Heart right ventricle (tissue), 16 donors: ENCODE measurements at regions not wholly inside any gene's neighbourhood (a gene's known extent, or its start where the extent isn't known, plus 50 kb on each side); places are given as distances from the start of the nearest gene placed in this dataset.

Source experiments
- ATAC-seq, 8 donors: fragments of 200-7000 bp; cut with Tn5 transposase; one replicate each; pipeline ENCODE4 v1.9.1; 2020; ENCODE audit warnings: mild to moderate bottlenecking in 8 of 8, moderate library complexity in 8 of 8, moderate number of reproducible peaks in 1 of 8
- DNase-seq, 2 donors: peaks; one replicate each; pipeline ENCODE4 v3.0.0-alpha.2; 2020
- H3K27ac ChIP-seq, 10 donors: fragments of 200-600 bp; sonication (generic) in 2 of 10; one replicate each; pipeline versions ENCODE4 v1.5.0 to v1.8.0; 2020 to 2022; ENCODE audit warnings: mild to moderate bottlenecking in 3 of 10
- H3K27me3 ChIP-seq, 7 donors: fragments of 200-600 bp; one replicate each; pipeline ENCODE4 v1.8.0; 2021 to 2022; ENCODE audit warnings: mild to moderate bottlenecking in 2 of 7
- H3K36me3 ChIP-seq, 9 donors: fragments of 200-600 bp; sonication (generic) in 1 of 9; one replicate each; pipeline versions ENCODE4 v1.5.0 to v1.8.0; 2020 to 2022; ENCODE audit warnings: mild to moderate bottlenecking in 2 of 9
- H3K4me1 ChIP-seq, 9 donors: fragments of 200-600 bp; sonication (generic) in 1 of 9; one replicate each; pipeline versions ENCODE4 v1.5.0 to v1.8.0; 2020 to 2022; ENCODE audit warnings: mild to moderate bottlenecking in 4 of 9
- H3K4me3 ChIP-seq, 10 donors: fragments of 200-600 bp; sonication (generic) in 2 of 10; one replicate each; pipeline versions ENCODE4 v1.5.0 to v1.8.0; 2020 to 2022; ENCODE audit warnings: mild to moderate bottlenecking in 7 of 10, moderate library complexity in 2 of 10
- H3K9me3 ChIP-seq, 11 donors: fragments of 200-600 bp in 10 of 11; sonication (generic) in 2 of 11; one replicate each; pipeline versions ENCODE4 v1.5.0 to v1.8.0; 2013 to 2022; ENCODE audit warnings: mild to moderate bottlenecking in 2 of 11, control low read depth in 1 of 11, moderate library complexity in 1 of 11
- CTCF ChIP-seq, 9 donors: fragments of 200-600 bp; sonication (generic) in 2 of 9; IDR thresholded peaks; one replicate each; pipeline versions ENCODE4 v1.5.0 to v1.8.0; 2021 to 2022; ENCODE audit warnings: antibody characterized with exemption in 9 of 9, mild to moderate bottlenecking in 5 of 9, moderate library complexity in 1 of 9
- WGBS, 2 donors: extraction: QIAGEN DNeasy Blood & Tissue Kit; methylation state at CpG; one replicate each; pipeline ENCODE4 v1.1.7; 2013; ENCODE audit warnings: inconsistent platforms in 1 of 2; 5-methylcytosine and 5-hydroxymethylcytosine counted together
- intact Hi-C, 10 donors: fragments of 100-400 bp; cut with DNase I; formaldehyde crosslinking; loops; one replicate each; pipeline versions ENCODE4 v1.11.1 to v1.14.2; 2022
- donor health status: Arrhythmogenic right ventricular cardiomyopathy.
- donor health status: ischemic (EF 13 %, LVEDD 7.1; RV severe dilation, severe dysfunction).
- donor health status: healthy with polysubstance abuse.
- donor health status: DM: no; HTN: yes; CAD: no.
- donor health status: DM: no; HTN: no; CAD: no.
- donor health status: ischemic (EF 25% LVEDD 6.9; RV normal size, moderate dysfunction).
- donor health status: ischemic (EF 25% LVEDD 5.7; RV mildly dilated, moderate dysfunction).
- donor health status: healthy.
- donor health status: DM: yes; HTN: yes; CAD: no.
- donor health status: Ischemic cardiomyopathy.
- donor health status: ischemic (EF 35%, LVEDD 5.7; RV mildly dilated, moderate dysfunction).
- donor health status: nonischemic (EF 11% LVEDD 7.7; RV severe dilation, severe dysfunction).
- donor health status: DM: yes; HTN: yes; CAD: no.
- donor health status: PGD.
- donor health status: ischemic (EF 29% LVEDD 5.4; RV normal size, mild dysfunction).
- donor health status: nonischemic (EF 23%, LVEDD 6.1; RV moderate dilation, normal function).

GRCh38 chr16:17606460-17606859 lies 135.7 kb upstream of the XYLT1 start:
- intact Hi-C loops, result no loop called here
- no peak for TF ChIP-seq CTCF (IDR thresholded peaks at IDR 0.05)
- H3K36me3 ChIP-seq, result no peaks in the 10 kb centered on the region
- peaks cover 0 to 37% (median 12%) of the 10 kb centered on the region in 7 donors for H3K27me3 ChIP-seq
- DNase-seq (no peak), ATAC-seq (no peak)
- H3K4me1 ChIP-seq, result no peaks in the 10 kb centered on the region
- 4 to 8% methylated on average over 1 of the region's 1 CpG for WGBS, 2 donors
- H3K27ac ChIP-seq, result no peak overlapping the region
- peaks cover 0 to 4% (median 0%) of the 10 kb centered on the region in 11 donors for H3K9me3 ChIP-seq
- no peak overlapping the region for H3K4me3 ChIP-seq

- intact Hi-C loops, result no loop called here
- WGBS, 2 donors, result 92 to 95% methylated on average over 4 of the region's 4 CpGs
- DNase-seq, result no peak
Measured at GRCh38 chr16:17605784-17606183, 135.0 kb upstream of the XYLT1 start.

GRCh38 chr16:17603626-17604025 lies 132.9 kb upstream of the XYLT1 start:
- WGBS, 2 donors, result 22 to 29% methylated on average over 1 of the region's 1 CpG
- Histone ChIP-seq H3K4me1 (no peaks in the 10 kb centered on the region), H3K27ac (no peak overlapping the region), H3K9me3 (peaks cover 0 to 22% (median 7%) of the 10 kb centered on the region in 11 donors), H3K27me3 (peaks cover 0 to 35% (median 12%) of the 10 kb centered on the region in 7 donors), H3K36me3 (no peaks in the 10 kb centered on the region), H3K4me3 (no peak overlapping the region)
- no peak for TF ChIP-seq CTCF (IDR thresholded peaks at IDR 0.05)
- ATAC-seq, result no peak
- DNase-seq, result no peak
- intact Hi-C loops, result no loop called here

More at GRCh38 chr16:17605784-17606183, 135.0 kb upstream of the XYLT1 start:
- TF ChIP-seq CTCF (IDR thresholded peaks at IDR 0.05), result no peak
- no peaks in the 10 kb centered on the region for H3K36me3 ChIP-seq
- peaks cover 0 to 4% (median 0%) of the 10 kb centered on the region in 11 donors for H3K9me3 ChIP-seq
- no peak overlapping the region for H3K4me3 ChIP-seq
- peaks cover 0 to 32% (median 12%) of the 10 kb centered on the region in 7 donors for H3K27me3 ChIP-seq
- no peak overlapping the region for H3K27ac ChIP-seq
- H3K4me1 ChIP-seq, result no peaks in the 10 kb centered on the region
- ATAC-seq, result no peak

GRCh38 chr16:17602678-17603077 lies 131.9 kb upstream of the XYLT1 start:
- ATAC-seq, result no peak
- Histone ChIP-seq H3K9me3 (peaks cover 0 to 28% (median 8%) of the 10 kb centered on the region in 11 donors), H3K27me3 (peaks cover 0 to 43% (median 9%) of the 10 kb centered on the region in 7 donors), H3K27ac (no peak overlapping the region), H3K4me1 (no peaks in the 10 kb centered on the region), H3K4me3 (no peak overlapping the region), H3K36me3 (no peaks in the 10 kb centered on the region)
- DNase-seq, result no peak
- intact Hi-C loops, result no loop called here
- no peak for TF ChIP-seq CTCF (IDR thresholded peaks at IDR 0.05)
- WGBS, 2 donors, result 65 to 74% methylated on average over 3 of the region's 3 CpGs
